Osteoblast (primary cell): ENCODE measurements at regions not wholly inside any gene's neighbourhood (a gene's known extent, or its start where the extent isn't known, plus 50 kb on each side); places are given as distances from the start of the nearest gene placed in this dataset.

Experiments
- DNase-seq: peaks from one replicate; pipeline ENCODE4 v3.0.0; 2011; ENCODE audit warnings: low spot score, mixed read lengths; ENCODE audit not compliant: insufficient read length; ENCODE audit errors: missing footprints
- H2AFZ ChIP-seq: 2 replicates; pipeline ENCODE4 v1.6.0; 2011; ENCODE audit warnings: mild to moderate bottlenecking, low read length
- H3K27ac ChIP-seq: 2 replicates; pipeline ENCODE4 v1.5.1; 2011; ENCODE audit warnings: mild to moderate bottlenecking, low read depth, low read length, moderate library complexity
- H3K27me3 ChIP-seq: 2 replicates; pipeline ENCODE4 v1.6.0; 2012; ENCODE audit warnings: mild to moderate bottlenecking, control low read depth, inconsistent platforms, low read length, moderate library complexity; ENCODE audit not compliant: insufficient read depth
- H3K36me3 ChIP-seq: 2 replicates; pipeline ENCODE4 v1.5.1; 2011; ENCODE audit warnings: mild to moderate bottlenecking, low read length, control low read depth, moderate library complexity; ENCODE audit not compliant: insufficient read depth
- H3K4me1 ChIP-seq: 2 replicates; pipeline ENCODE4 v1.5.1; 2011; ENCODE audit warnings: mild to moderate bottlenecking, low read length, control low read depth, moderate library complexity; ENCODE audit not compliant: insufficient read depth
- H3K4me2 ChIP-seq: 2 replicates; pipeline ENCODE4 v1.6.0; 2011; ENCODE audit warnings: mild to moderate bottlenecking, low read length; ENCODE audit not compliant: insufficient read depth
- H3K4me3 ChIP-seq: fragments of 200-600 bp; sonication (generic); 3 replicates; pipeline ENCODE4 v1.5.1; 2012; ENCODE audit warnings: mild to moderate bottlenecking, low read length, inconsistent platforms; ENCODE audit not compliant: insufficient read depth
- H3K79me2 ChIP-seq: 2 replicates; pipeline ENCODE4 v1.6.0; 2012; ENCODE audit warnings: mild to moderate bottlenecking, low read length, control low read depth, inconsistent platforms; ENCODE audit not compliant: insufficient read depth
- H3K9me3 ChIP-seq: 2 replicates; pipeline ENCODE4 v1.5.1; 2011; ENCODE audit warnings: low read depth, low read length, control low read depth
- H4K20me1 ChIP-seq: 2 replicates; pipeline ENCODE4 v1.6.0; 2012; ENCODE audit warnings: mild to moderate bottlenecking, low read length, control low read depth; ENCODE audit not compliant: insufficient read depth
- CTCF ChIP-seq: IDR thresholded peaks from 2 replicates; pipeline ENCODE4 v1.5.1; 2011; ENCODE audit warnings: mild to moderate bottlenecking, low read depth, low read length, moderate library complexity; ENCODE audit errors: extremely low read depth

- Histone ChIP-seq H3K9me3 (no peaks in the 10 kb centered on the region), H3K4me2 (no peak overlapping the region), H4K20me1 (no peaks in the 10 kb centered on the region), H2AFZ (no peak overlapping the region), H3K36me3 (no peaks in the 10 kb centered on the region), H3K27ac (no peak overlapping the region), H3K79me2 (no peaks in the 10 kb centered on the region), H3K4me3 (no peak overlapping the region), H3K4me1 (no peaks in the 10 kb centered on the region), H3K27me3 (no peaks in the 10 kb centered on the region)
- no peak for DNase-seq
- no peak for TF ChIP-seq CTCF
These were observed 218.3 kb downstream of the CRPPA start for GRCh38 chr7:16203065-16203464.

GRCh38 chr7:16202303-16202702, 219.0 kb downstream of the CRPPA start:
- no peak overlapping the region for H2AFZ ChIP-seq
- no peaks in the 10 kb centered on the region for H3K79me2 ChIP-seq
- H4K20me1 ChIP-seq: no peaks in the 10 kb centered on the region
- no peaks in the 10 kb centered on the region for H3K4me1 ChIP-seq
- no peak overlapping the region for H3K4me3 ChIP-seq
- DNase-seq: no peak
- no peak overlapping the region for H3K4me2 ChIP-seq
- no peak overlapping the region for H3K27ac ChIP-seq
- H3K27me3 ChIP-seq: no peaks in the 10 kb centered on the region
- TF ChIP-seq CTCF: no peak
- H3K9me3 ChIP-seq: no peaks in the 10 kb centered on the region
- no peaks in the 10 kb centered on the region for H3K36me3 ChIP-seq

GRCh38 chr7:16200591-16200990, 220.7 kb downstream of the CRPPA start:
- H3K36me3 ChIP-seq: no peaks in the 10 kb centered on the region
- H4K20me1 ChIP-seq: no peaks in the 10 kb centered on the region
- no peak overlapping the region for H2AFZ ChIP-seq
- H3K4me1 ChIP-seq: no peaks in the 10 kb centered on the region
- H3K4me3 ChIP-seq: no peak overlapping the region
- H3K9me3 ChIP-seq: no peaks in the 10 kb centered on the region
- no peaks in the 10 kb centered on the region for H3K79me2 ChIP-seq
- DNase-seq: no peak
- H3K27me3 ChIP-seq: no peaks in the 10 kb centered on the region
- no peak overlapping the region for H3K4me2 ChIP-seq
- no peak for TF ChIP-seq CTCF
- no peak overlapping the region for H3K27ac ChIP-seq

- Histone ChIP-seq H3K27ac (no peak overlapping the region), H4K20me1 (no peaks in the 10 kb centered on the region), H3K4me1 (no peaks in the 10 kb centered on the region), H2AFZ (no peak overlapping the region), H3K79me2 (no peaks in the 10 kb centered on the region), H3K4me2 (no peak overlapping the region), H3K4me3 (no peak overlapping the region), H3K9me3 (no peaks in the 10 kb centered on the region), H3K27me3 (no peaks in the 10 kb centered on the region), H3K36me3 (no peaks in the 10 kb centered on the region)
- no peak for TF ChIP-seq CTCF
- no peak for DNase-seq
These were observed 227.7 kb downstream of the CRPPA start for GRCh38 chr7:16193631-16194030.
